Dedifferentiated amniotic fluid mesenchymal stem cell (primary cell): ENCODE measurements at regions not wholly inside any gene's neighbourhood (a gene's known extent, or its start where the extent isn't known, plus 50 kb on each side); places are given as distances from the start of the nearest gene placed in this dataset.

ENCODE experiments used
- DNase-seq: peaks from one replicate; pipeline ENCODE4 v3.0.0-alpha.2; 2016; ENCODE audit errors: extremely low spot score

- no peak for DNase-seq
These were observed 979.7 kb upstream of the FAT3 start for GRCh38 chr11:91244912-91245311.

- no peak for DNase-seq
These were observed 981.0 kb upstream of the FAT3 start for GRCh38 chr11:91243630-91244029.

GRCh38 chr11:91243051-91243450 lies 981.6 kb upstream of the FAT3 start:
- no peak for DNase-seq

GRCh38 chr11:91241226-91241625 lies 983.4 kb upstream of the FAT3 start:
- DNase-seq, result no peak

GRCh38 chr11:91239359-91239758 lies 985.3 kb upstream of the FAT3 start:
- no peak for DNase-seq

- no peak for DNase-seq
These were observed 993.4 kb upstream of the FAT3 start for GRCh38 chr11:91231226-91231625.

- no peak for DNase-seq
These were observed 994.0 kb upstream of the FAT3 start for GRCh38 chr11:91230647-91231046.

GRCh38 chr11:91222830-91223229 lies 1000.0 kb upstream of the CHORDC1 start:
- DNase-seq, result no peak

GRCh38 chr11:91220476-91221202 lies 997.8 kb upstream of the CHORDC1 start:
- DNase-seq, result no peak

- DNase-seq, result peak; percentile 22
These were observed 996.7 kb upstream of the CHORDC1 start for GRCh38 chr11:91219535-91219934.

- no peak for DNase-seq
These were observed 986.9 kb upstream of the CHORDC1 start for GRCh38 chr11:91209751-91210150.

GRCh38 chr11:91209306-91209705 lies 986.5 kb upstream of the CHORDC1 start:
- no peak for DNase-seq

- DNase-seq, result no peak
These were observed 977.0 kb upstream of the CHORDC1 start for GRCh38 chr11:91199866-91200265.

- no peak for DNase-seq
These were observed 971.7 kb upstream of the CHORDC1 start for GRCh38 chr11:91194546-91194945.

GRCh38 chr11:91188484-91188883 lies 965.6 kb upstream of the CHORDC1 start:
- DNase-seq, result no peak

GRCh38 chr11:91187314-91187713 lies 964.5 kb upstream of the CHORDC1 start:
- no peak for DNase-seq

GRCh38 chr11:91178366-91178765 lies 955.5 kb upstream of the CHORDC1 start:
- DNase-seq, result no peak

- no peak for DNase-seq
These were observed 951.9 kb upstream of the CHORDC1 start for GRCh38 chr11:91174734-91175133.

- no peak for DNase-seq
These were observed 951.3 kb upstream of the CHORDC1 start for GRCh38 chr11:91174193-91174592.

- DNase-seq, result no peak
These were observed 950.9 kb upstream of the CHORDC1 start for GRCh38 chr11:91173701-91174100.

- DNase-seq, result no peak
These were observed 947.9 kb upstream of the CHORDC1 start for GRCh38 chr11:91170711-91171110.

- DNase-seq, result no peak
These were observed 941.6 kb upstream of the CHORDC1 start for GRCh38 chr11:91164452-91164822.

- no peak for DNase-seq
These were observed 941.0 kb upstream of the CHORDC1 start for GRCh38 chr11:91163619-91164451.
